Nephron (organoid): ENCODE measurements at regions not wholly inside any gene's neighbourhood (a gene's known extent, or its start where the extent isn't known, plus 50 kb on each side); places are given as distances from the start of the nearest gene placed in this dataset.
A peak's percentile ranks its signal among the peaks of the same experiment; 100 is the strongest.

Experiments used
- H3K27ac Mint-ChIP-seq, 3 experiments: 2 replicates each; pipeline ENCODE4 v1.8.0; 2020; ENCODE audit warnings: mixed read lengths in 3 of 3, mild to moderate bottlenecking in 2 of 3, moderate library complexity in 1 of 3
- H3K27me3 Mint-ChIP-seq: 2 replicates; pipeline ENCODE4 v1.8.0; 2021; ENCODE audit warnings: low read depth, mild to moderate bottlenecking, moderate library complexity, mixed read lengths
- H3K36me3 Mint-ChIP-seq: 2 replicates; pipeline ENCODE4 v1.8.0; 2020; ENCODE audit warnings: low read depth, mixed read lengths
- H3K4me1 Mint-ChIP-seq: 2 replicates; pipeline ENCODE4 v1.8.0; 2020; ENCODE audit warnings: mixed read lengths
- H3K4me3 Mint-ChIP-seq, 3 experiments: 2 replicates each; pipeline ENCODE4 v1.8.0; 2020; ENCODE audit warnings: mild to moderate bottlenecking in 3 of 3, mixed read lengths in 3 of 3, moderate library complexity in 2 of 3
- H3K9me3 Mint-ChIP-seq: 2 replicates; pipeline ENCODE4 v1.8.0; 2020; ENCODE audit warnings: mixed read lengths
- TF ChIP-seq, protein P1 (sequence below), 3 experiments: fragments of 200-600 bp; sonication (generic); IDR thresholded peaks; one replicate each; pipeline ENCODE4 v1.5.0; 2021; ENCODE audit warnings: antibody characterized with exemption in 3 of 3; ENCODE audit not compliant: unreplicated experiment in 3 of 3

GRCh38 chr11:103631841-103632240, 404.6 kb upstream of the DDI1 start:
- Mint-ChIP-seq H3K4me3 (no peak overlapping the region), H3K27ac (peak overlapping the region in 2 of 3 experiments; percentile 36 to 44), H3K36me3 (no peaks in the 10 kb centered on the region), H3K27me3 (no peaks in the 10 kb centered on the region), H3K4me1 (peaks cover 14% of the 10 kb centered on the region), H3K9me3 (peaks cover 3% of the 10 kb centered on the region)
- TF ChIP-seq, protein P1, sequence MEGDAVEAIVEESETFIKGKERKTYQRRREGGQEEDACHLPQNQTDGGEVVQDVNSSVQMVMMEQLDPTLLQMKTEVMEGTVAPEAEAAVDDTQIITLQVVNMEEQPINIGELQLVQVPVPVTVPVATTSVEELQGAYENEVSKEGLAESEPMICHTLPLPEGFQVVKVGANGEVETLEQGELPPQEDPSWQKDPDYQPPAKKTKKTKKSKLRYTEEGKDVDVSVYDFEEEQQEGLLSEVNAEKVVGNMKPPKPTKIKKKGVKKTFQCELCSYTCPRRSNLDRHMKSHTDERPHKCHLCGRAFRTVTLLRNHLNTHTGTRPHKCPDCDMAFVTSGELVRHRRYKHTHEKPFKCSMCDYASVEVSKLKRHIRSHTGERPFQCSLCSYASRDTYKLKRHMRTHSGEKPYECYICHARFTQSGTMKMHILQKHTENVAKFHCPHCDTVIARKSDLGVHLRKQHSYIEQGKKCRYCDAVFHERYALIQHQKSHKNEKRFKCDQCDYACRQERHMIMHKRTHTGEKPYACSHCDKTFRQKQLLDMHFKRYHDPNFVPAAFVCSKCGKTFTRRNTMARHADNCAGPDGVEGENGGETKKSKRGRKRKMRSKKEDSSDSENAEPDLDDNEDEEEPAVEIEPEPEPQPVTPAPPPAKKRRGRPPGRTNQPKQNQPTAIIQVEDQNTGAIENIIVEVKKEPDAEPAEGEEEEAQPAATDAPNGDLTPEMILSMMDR (IDR thresholded peaks at IDR 0.05; ENCODE audit: unreplicated experiment in 3 of 3), result no peak

DNA sequence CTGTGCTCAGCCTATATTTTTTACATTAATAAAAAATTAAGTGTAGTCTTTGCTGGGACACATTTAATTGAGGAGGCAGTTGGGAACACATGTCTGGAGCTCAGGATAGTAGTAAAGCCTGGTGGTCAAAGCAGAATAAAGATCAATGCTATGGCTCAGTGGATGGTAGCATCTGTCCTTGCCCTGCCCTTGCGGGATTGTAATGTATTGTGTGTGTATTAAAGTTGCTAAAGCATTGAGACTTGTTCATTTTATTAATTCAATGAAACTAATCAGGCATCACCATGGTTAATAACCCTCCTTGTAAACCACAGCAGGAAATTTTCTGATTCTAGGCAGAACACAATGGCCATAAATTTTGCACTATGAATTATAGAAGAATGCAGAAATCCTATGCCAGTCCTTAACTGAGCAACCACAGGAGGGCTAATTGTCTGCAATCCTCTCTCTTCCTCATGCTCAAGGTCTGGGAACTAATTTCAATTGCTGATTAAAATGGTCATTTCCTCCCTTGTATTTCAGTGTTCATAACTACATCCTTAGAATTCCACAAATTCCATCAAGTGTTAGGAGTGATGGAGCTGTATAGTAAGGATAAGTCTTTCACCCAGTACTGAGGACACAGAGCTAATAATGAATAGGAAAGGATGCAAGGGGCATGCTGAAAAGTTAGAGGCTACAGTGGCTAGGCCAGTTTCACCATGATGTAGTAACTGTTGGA, 403.2 kb upstream of the DDI1 start:
- peak overlapping the region; percentile 5 to 50 (median 45) for H3K27ac Mint-ChIP-seq
- no peak overlapping the region for H3K4me3 Mint-ChIP-seq
- H3K9me3 Mint-ChIP-seq, result peaks cover 8% of the 10 kb centered on the region
- peaks cover 14% of the 10 kb centered on the region for H3K4me1 Mint-ChIP-seq
- no peaks in the 10 kb centered on the region for H3K27me3 Mint-ChIP-seq
- H3K36me3 Mint-ChIP-seq, result no peaks in the 10 kb centered on the region
- TF ChIP-seq, protein P1 (IDR thresholded peaks at IDR 0.05; ENCODE audit: unreplicated experiment in 3 of 3), result no peak

DNA sequence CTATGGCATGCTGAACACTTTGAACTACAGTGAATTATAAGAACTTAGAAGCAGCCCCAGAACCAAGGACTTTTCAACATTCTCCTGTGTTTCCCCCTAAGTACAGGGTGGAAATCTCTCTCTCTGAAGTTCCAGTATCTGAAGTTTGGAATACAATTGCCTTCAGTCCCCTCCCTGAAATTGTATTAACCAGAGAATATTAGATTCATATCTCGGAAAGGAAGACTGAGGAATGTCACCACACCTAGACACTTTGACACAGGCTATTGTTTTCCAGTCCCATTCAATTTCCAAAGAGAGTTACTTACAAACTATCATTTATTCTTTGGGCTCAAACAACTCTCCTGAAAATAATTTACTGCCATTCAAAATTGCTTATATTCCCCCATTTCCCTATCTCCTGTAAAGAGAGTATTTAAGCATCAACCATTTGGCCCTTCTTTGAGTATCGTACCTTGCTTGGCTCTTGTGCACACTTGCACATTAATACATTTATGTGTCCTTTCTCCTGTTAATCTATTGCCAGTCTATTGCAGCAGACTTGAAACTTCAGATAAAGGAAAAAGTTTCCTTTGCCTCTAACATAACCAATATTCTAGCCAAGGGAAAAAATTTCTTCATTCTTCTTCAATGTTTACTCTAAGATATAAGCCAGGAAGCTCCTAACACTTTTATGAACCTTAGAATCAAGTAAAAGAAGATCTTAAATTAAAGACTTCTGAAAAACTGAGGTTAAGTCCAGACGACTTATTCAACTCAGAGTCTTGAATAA, 402.4 kb upstream of the DDI1 start:
- Mint-ChIP-seq H3K27ac (peak overlapping the region; percentile 5 to 73 (median 50)), H3K27me3 (no peaks in the 10 kb centered on the region), H3K4me1 (peaks cover 14% of the 10 kb centered on the region), H3K4me3 (peak overlapping the region in 1 of 3 experiments; percentile 24), H3K36me3 (no peaks in the 10 kb centered on the region), H3K9me3 (peaks cover 8% of the 10 kb centered on the region)
- TF ChIP-seq, protein P1 (IDR thresholded peaks at IDR 0.05; ENCODE audit: unreplicated experiment in 3 of 3), result no peak

DNA sequence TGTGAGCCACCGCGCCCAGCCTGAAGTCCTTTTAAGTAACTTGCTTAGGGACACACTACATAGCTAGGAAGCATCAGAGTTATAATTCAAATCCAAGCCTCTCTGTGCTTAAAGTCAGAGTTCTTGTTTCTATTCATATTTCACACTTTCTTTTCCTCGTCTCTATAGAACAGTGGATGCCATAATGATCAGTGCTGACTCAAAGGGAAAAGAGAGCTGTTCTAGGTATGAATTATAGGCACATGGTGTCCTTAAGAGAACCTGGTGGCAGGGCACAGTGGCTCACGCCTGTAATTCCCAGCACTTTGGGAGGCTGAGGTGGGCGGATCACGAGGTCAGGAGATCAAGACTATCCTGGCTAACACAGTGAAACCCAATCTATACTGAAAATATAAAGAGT, 400.2 kb upstream of the DDI1 start:
- H3K4me1 Mint-ChIP-seq, result peaks cover 14% of the 10 kb centered on the region
- H3K9me3 Mint-ChIP-seq, result peaks cover 5% of the 10 kb centered on the region
- no peaks in the 10 kb centered on the region for H3K27me3 Mint-ChIP-seq
- no peaks in the 10 kb centered on the region for H3K36me3 Mint-ChIP-seq
- H3K4me3 Mint-ChIP-seq, result no peak overlapping the region
- no peak overlapping the region for H3K27ac Mint-ChIP-seq
- TF ChIP-seq, protein P1 (IDR thresholded peaks at IDR 0.05; ENCODE audit: unreplicated experiment in 3 of 3), result no peak

DNA sequence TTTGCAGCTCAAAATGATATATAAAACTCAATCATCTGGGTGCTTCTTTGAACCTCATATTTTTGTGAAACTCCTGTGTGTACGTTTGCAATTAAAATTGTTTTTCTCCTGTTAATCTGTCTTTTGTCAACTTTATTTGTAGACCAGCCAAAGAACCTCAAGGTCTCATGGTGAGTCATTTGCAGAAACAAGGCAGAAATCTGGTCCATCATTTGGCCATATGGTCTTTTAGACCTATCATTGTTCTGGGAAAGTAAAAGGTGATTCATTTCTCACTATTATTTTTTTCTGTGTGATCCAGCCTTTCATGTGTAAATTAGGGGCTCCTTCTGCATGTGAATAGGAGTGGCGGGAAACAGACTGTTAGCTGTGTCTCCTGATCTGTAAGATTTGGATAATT, 399.1 kb upstream of the DDI1 start:
- Mint-ChIP-seq H3K27ac (no peak overlapping the region), H3K4me1 (peaks cover 14% of the 10 kb centered on the region), H3K27me3 (no peaks in the 10 kb centered on the region), H3K4me3 (no peak overlapping the region), H3K9me3 (peaks cover 5% of the 10 kb centered on the region), H3K36me3 (no peaks in the 10 kb centered on the region)
- TF ChIP-seq, protein P1 (IDR thresholded peaks at IDR 0.05; ENCODE audit: unreplicated experiment in 3 of 3), result no peak
